OCI-LY7 (cell line): ENCODE measurements at regions not wholly inside any gene's neighbourhood (a gene's known extent, or its start where the extent isn't known, plus 50 kb on each side); places are given as distances from the start of the nearest gene placed in this dataset.

Experiments
- BruUV-seq: library from RNA; stranded (reverse); fragments of 400-500 nt; replicated peaks from 2 replicates; lab custom pipeline; 2021; lab: Mats Ljungman, UMichigan
- CTCF ChIA-PET: fragments of 300-600 bp; sonication (Branson Sonifier 250); formaldehyde crosslinking; loops from one replicate; lab custom pipeline; 2022; ENCODE audit warnings: antibody characterized with exemption; ENCODE audit not compliant: unreplicated experiment; lab: Charles Lee
- POLR2A ChIA-PET: fragments of 300-600 bp; sonication (Branson Sonifier 250); formaldehyde crosslinking; loops from one replicate; lab custom pipeline; 2022; ENCODE audit warnings: antibody characterized with exemption; lab: Charles Lee
- DNase-seq: peaks from one replicate; pipeline ENCODE4 v3.0.0-alpha.2; 2015; ENCODE audit warnings: low spot score
- H2AFZ ChIP-seq: fragments of 200-600 bp; sonication (generic), shearing (Covaris generic); 2 replicates; pipeline ENCODE4 v1.6.1; 2014; ENCODE audit warnings: mild to moderate bottlenecking, antibody characterized with exemption, low read length, moderate library complexity
- H3K27ac ChIP-seq: fragments of 200-600 bp; sonication (generic); 2 replicates; pipeline ENCODE4 v1.5.1; 2014; ENCODE audit warnings: mixed run types, low read depth, mild to moderate bottlenecking, moderate library complexity, low read length, inconsistent platforms; ENCODE audit not compliant: poor library complexity, severe bottlenecking
- H3K36me3 ChIP-seq: fragments of 200-600 bp; sonication (generic); 2 replicates; pipeline ENCODE4 v1.6.1; 2014; ENCODE audit warnings: mild to moderate bottlenecking, antibody characterized with exemption, low read length, moderate library complexity, mixed read lengths; ENCODE audit not compliant: insufficient read depth
- H3K4me1 ChIP-seq: fragments of 200-600 bp; sonication (generic); 2 replicates; pipeline ENCODE4 v1.5.1; 2014; ENCODE audit warnings: mild to moderate bottlenecking, low read length; ENCODE audit not compliant: insufficient read depth, poor library complexity, severe bottlenecking
- H3K4me2 ChIP-seq: fragments of 200-600 bp; sonication (generic); 2 replicates; pipeline ENCODE4 v1.6.1; 2014; ENCODE audit warnings: mild to moderate bottlenecking, low read length
- H3K4me3 ChIP-seq: fragments of 200-600 bp; sonication (generic); 2 replicates; pipeline ENCODE4 v1.5.1; 2014; ENCODE audit warnings: mild to moderate bottlenecking, low read depth, low read length; ENCODE audit not compliant: poor library complexity, severe bottlenecking
- H3K79me2 ChIP-seq: fragments of 200-600 bp; sonication (generic); 2 replicates; pipeline ENCODE4 v1.6.1; 2016; ENCODE audit warnings: low read depth, mild to moderate bottlenecking, low read length, moderate library complexity, mixed read lengths; ENCODE audit not compliant: insufficient read depth
- H3K9me2 ChIP-seq: fragments of 200-600 bp; sonication (generic); 2 replicates; pipeline ENCODE4 v1.6.1; 2016; ENCODE audit warnings: mild to moderate bottlenecking, low read length, mixed read lengths; ENCODE audit not compliant: insufficient read depth
- H3K9me3 ChIP-seq: fragments of 200-600 bp; sonication (generic); 2 replicates; pipeline ENCODE4 v1.6.1; 2014; ENCODE audit warnings: mild to moderate bottlenecking, mixed run types, low read length, mixed read lengths
- H4K20me1 ChIP-seq: fragments of 200-600 bp; sonication (generic); 2 replicates; pipeline ENCODE4 v1.6.1; 2014; ENCODE audit warnings: mild to moderate bottlenecking, antibody characterized with exemption, low read length, moderate library complexity, mixed read lengths; ENCODE audit not compliant: insufficient read depth
- EZH2phosphoT487 ChIP-seq: fragments of 200-600 bp; sonication (generic); IDR thresholded peaks from 2 replicates; pipeline ENCODE4 v1.6.1; 2018; ENCODE audit warnings: low read depth, borderline replicate concordance, mild to moderate bottlenecking, mixed run types, antibody characterized with exemption, low read length, moderate library complexity, mixed read lengths
- intact Hi-C: fragments of 100-400 bp; cut with micrococcal nuclease; formaldehyde crosslinking; loops from one replicate; pipeline ENCODE4 v1.10.0; 2022; ENCODE audit not compliant: unreplicated experiment
- TF ChIP-seq, protein P1 (sequence below): fragments of 200-600 bp; sonication (generic); conservative IDR thresholded peaks from 2 replicates; pipeline ENCODE4 v1.5.1; 2014; ENCODE audit warnings: mild to moderate bottlenecking, antibody characterized with exemption, low read length, moderate library complexity, mixed read lengths

DNA sequence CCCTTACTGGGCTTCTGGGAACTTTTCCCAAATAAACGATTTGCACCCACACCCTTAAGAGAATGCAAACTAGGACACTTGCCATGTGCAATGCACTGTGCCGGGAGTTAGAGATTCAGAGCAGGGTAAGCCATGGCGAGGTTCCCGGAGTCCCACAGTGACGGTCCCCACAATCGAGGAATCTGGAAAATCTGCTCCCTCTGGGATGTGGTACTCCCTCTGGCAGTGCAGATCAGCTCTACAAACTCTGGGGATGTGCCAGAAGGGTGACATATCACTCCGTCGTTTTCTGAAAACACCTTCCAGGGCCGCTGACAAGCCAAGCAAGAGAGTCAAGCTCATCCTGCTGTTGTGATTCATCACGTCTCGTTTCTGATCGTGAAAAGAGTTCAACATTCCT lies 537.5 kb downstream of the BCOR start:
- ChIA-PET POLR2A (no interaction called here), CTCF (no interaction called here)
- Histone ChIP-seq H3K9me3 (no peaks in the 10 kb centered on the region), H3K4me2 (no peak overlapping the region), H3K36me3 (no peaks in the 10 kb centered on the region), H2AFZ (no peak overlapping the region), H3K79me2 (no peaks in the 10 kb centered on the region), H3K4me3 (no peak overlapping the region), H3K4me1 (no peaks in the 10 kb centered on the region), H3K9me2 (no peaks in the 10 kb centered on the region), H3K27ac (no peak overlapping the region), H4K20me1 (no peaks in the 10 kb centered on the region)
- TF ChIP-seq, protein P1, sequence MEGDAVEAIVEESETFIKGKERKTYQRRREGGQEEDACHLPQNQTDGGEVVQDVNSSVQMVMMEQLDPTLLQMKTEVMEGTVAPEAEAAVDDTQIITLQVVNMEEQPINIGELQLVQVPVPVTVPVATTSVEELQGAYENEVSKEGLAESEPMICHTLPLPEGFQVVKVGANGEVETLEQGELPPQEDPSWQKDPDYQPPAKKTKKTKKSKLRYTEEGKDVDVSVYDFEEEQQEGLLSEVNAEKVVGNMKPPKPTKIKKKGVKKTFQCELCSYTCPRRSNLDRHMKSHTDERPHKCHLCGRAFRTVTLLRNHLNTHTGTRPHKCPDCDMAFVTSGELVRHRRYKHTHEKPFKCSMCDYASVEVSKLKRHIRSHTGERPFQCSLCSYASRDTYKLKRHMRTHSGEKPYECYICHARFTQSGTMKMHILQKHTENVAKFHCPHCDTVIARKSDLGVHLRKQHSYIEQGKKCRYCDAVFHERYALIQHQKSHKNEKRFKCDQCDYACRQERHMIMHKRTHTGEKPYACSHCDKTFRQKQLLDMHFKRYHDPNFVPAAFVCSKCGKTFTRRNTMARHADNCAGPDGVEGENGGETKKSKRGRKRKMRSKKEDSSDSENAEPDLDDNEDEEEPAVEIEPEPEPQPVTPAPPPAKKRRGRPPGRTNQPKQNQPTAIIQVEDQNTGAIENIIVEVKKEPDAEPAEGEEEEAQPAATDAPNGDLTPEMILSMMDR = no peak
- no peak for TF ChIP-seq EZH2phosphoT487
- BruUV-seq = no TSS peak
- intact Hi-C loops = no loop called here
- no peak for DNase-seq

DNA sequence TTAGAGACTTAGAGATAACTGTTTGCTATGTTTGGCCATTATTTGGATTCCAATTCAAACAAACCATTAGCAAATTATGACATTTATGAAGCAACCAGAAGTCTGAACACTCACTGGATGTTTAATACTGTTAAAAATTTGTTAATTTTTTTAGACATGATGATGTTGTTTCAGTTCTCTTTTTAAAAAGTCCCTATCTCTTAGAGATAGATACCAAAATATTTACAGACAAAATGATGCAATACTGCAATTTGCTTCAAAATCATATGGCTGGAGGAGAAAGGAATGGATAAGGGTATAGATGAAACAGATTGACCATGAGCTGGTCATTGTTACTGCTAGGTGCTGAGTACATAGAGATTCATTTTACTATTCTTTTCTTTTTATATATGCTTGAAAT lies 534.6 kb downstream of the BCOR start:
- no peak overlapping the region for H3K4me3 ChIP-seq
- no peaks in the 10 kb centered on the region for H4K20me1 ChIP-seq
- no peak for DNase-seq
- H2AFZ ChIP-seq = no peak overlapping the region
- BruUV-seq = no TSS peak
- TF ChIP-seq, protein P1 = no peak
- H3K4me2 ChIP-seq = no peak overlapping the region
- ChIA-PET CTCF (no interaction called here), POLR2A (interaction anchor here (0.5 to 0.6 kb wide), 2 partner anchors 217 to 1458 kb away, joined by 3 read pairs; no protein-coding TSS in a partner anchor)
- H3K36me3 ChIP-seq = no peaks in the 10 kb centered on the region
- no peaks in the 10 kb centered on the region for H3K4me1 ChIP-seq
- H3K27ac ChIP-seq = no peak overlapping the region
- no peaks in the 10 kb centered on the region for H3K9me2 ChIP-seq
- no peaks in the 10 kb centered on the region for H3K79me2 ChIP-seq
- intact Hi-C loops = no loop called here
- H3K9me3 ChIP-seq = no peaks in the 10 kb centered on the region

DNA sequence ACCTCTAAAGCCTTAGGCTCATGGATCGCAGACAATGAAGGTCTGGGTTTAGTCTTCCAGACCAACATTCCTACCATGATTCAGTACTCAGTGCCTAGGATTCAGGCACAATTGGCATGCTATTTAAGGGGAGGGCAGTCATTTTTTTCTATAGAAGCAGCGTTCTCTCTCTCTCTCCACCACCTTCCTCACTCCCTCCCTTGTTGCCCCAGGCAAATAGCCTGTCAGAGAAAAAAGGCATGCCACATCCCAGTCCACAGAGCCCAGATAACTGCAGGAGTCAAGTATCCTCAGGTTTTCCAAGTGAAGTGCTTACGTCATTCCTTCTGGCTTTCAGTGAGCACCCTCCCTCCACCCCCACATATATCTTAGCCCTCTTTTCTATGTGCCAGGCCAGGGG lies 533.0 kb downstream of the BCOR start:
- POLR2A ChIA-PET = no interaction called here
- TF ChIP-seq EZH2phosphoT487 = no peak

More for the DNA sequence above, 533.0 kb downstream of the BCOR start:
- Histone ChIP-seq H3K9me2 (no peaks in the 10 kb centered on the region), H3K9me3 (no peaks in the 10 kb centered on the region), H4K20me1 (no peaks in the 10 kb centered on the region), H3K4me2 (no peak overlapping the region), H3K79me2 (no peaks in the 10 kb centered on the region), H3K36me3 (no peaks in the 10 kb centered on the region), H3K4me1 (no peaks in the 10 kb centered on the region), H3K4me3 (no peak overlapping the region), H3K27ac (no peak overlapping the region), H2AFZ (no peak overlapping the region)
- CTCF ChIA-PET = no interaction called here
- intact Hi-C loops = no loop called here
- DNase-seq = no peak
- no TSS peak for BruUV-seq
